SK-N-SH (cell line): ENCODE measurements at regions not wholly inside any gene's neighbourhood (a gene's known extent, or its start where the extent isn't known, plus 50 kb on each side); places are given as distances from the start of the nearest gene placed in this dataset.

Source experiments
- EZH2phosphoT487 ChIP-seq: fragments of 200-600 bp; sonication (generic); IDR thresholded peaks from 2 replicates; pipeline ENCODE4 v1.6.1; 2017; ENCODE audit warnings: low read depth, mixed run types, mild to moderate bottlenecking, antibody characterized with exemption, moderate library complexity, borderline replicate concordance
- FOXM1 ChIP-seq: IDR thresholded peaks from 2 replicates; pipeline ENCODE4 v1.4.0; 2012; ENCODE audit warnings: low read depth, mild to moderate bottlenecking
- GATA2 ChIP-seq: sonication (generic); formaldehyde crosslinking; IDR thresholded peaks from 2 replicates; pipeline ENCODE4 v1.5.0; 2020; ENCODE audit warnings: mild to moderate bottlenecking, missing genetic modification reagents
- NRF1 ChIP-seq: IDR thresholded peaks from 2 replicates; pipeline ENCODE4 v1.6.1; 2012; ENCODE audit warnings: low read depth, mild to moderate bottlenecking, low read length
- POLR2AphosphoS5 ChIP-seq: IDR thresholded peaks from 2 replicates; pipeline ENCODE4 v1.6.1; 2012; ENCODE audit warnings: low read depth, low read length
- RAD21 ChIP-seq: IDR thresholded peaks from 2 replicates; pipeline ENCODE4 v1.6.1; 2012; ENCODE audit warnings: mild to moderate bottlenecking, low read length
- RCOR1 ChIP-seq: fragments of 150-350 bp; IDR thresholded peaks from 2 replicates; pipeline ENCODE4 v1.6.1; 2017; ENCODE audit warnings: antibody characterized with exemption, low read length
- TAF1 ChIP-seq: IDR thresholded peaks from 2 replicates; pipeline ENCODE4 v1.6.1; 2012; ENCODE audit warnings: low read depth, mild to moderate bottlenecking, low read length, moderate library complexity, borderline replicate concordance
- TF ChIP-seq, protein P1 (sequence below): IDR thresholded peaks from 2 replicates; pipeline ENCODE4 v1.6.1; 2012; ENCODE audit warnings: mild to moderate bottlenecking, low read depth, low read length, moderate library complexity
- TF ChIP-seq, protein P2 (sequence below): fragments of 200-600 bp; sonication (generic); IDR thresholded peaks from 2 replicates; pipeline ENCODE4 v1.6.1; 2017; ENCODE audit warnings: antibody characterized with exemption, mild to moderate bottlenecking, moderate library complexity
- TF ChIP-seq, protein P3 (sequence below): IDR thresholded peaks from 2 replicates; pipeline ENCODE4 v1.4.0; 2012; ENCODE audit warnings: low read depth
- TF ChIP-seq, protein P4 (sequence below): IDR thresholded peaks from 2 replicates; pipeline ENCODE4 v1.4.0; 2012; ENCODE audit warnings: low read depth, borderline replicate concordance

DNA sequence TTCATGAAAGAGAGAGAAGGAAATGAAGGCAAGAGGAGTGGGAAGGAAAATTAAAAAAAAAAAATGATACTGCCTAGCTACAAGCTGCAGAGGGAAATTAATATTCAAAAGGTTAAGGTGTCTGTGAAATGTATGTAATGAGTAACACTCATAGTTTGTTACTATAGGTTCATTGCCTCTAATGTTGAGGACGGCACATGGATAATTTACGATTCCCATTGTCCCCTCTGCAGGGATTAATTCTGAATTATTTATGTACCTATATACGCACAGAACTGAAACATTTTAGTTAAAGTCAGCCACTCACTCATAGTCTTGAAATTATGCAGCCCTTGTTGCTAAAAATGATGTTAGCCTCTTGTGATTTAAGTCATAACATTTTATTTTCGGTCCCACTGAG lies 869.1 kb downstream of the NR2F1-AS1 start:
- TF ChIP-seq NRF1 (no peak), FOXM1 (no peak), RAD21 (no peak), POLR2AphosphoS5 (no peak), EZH2phosphoT487 (no peak), GATA2 (no peak), TAF1 (no peak), RCOR1 (no peak)
- TF ChIP-seq, protein P1, sequence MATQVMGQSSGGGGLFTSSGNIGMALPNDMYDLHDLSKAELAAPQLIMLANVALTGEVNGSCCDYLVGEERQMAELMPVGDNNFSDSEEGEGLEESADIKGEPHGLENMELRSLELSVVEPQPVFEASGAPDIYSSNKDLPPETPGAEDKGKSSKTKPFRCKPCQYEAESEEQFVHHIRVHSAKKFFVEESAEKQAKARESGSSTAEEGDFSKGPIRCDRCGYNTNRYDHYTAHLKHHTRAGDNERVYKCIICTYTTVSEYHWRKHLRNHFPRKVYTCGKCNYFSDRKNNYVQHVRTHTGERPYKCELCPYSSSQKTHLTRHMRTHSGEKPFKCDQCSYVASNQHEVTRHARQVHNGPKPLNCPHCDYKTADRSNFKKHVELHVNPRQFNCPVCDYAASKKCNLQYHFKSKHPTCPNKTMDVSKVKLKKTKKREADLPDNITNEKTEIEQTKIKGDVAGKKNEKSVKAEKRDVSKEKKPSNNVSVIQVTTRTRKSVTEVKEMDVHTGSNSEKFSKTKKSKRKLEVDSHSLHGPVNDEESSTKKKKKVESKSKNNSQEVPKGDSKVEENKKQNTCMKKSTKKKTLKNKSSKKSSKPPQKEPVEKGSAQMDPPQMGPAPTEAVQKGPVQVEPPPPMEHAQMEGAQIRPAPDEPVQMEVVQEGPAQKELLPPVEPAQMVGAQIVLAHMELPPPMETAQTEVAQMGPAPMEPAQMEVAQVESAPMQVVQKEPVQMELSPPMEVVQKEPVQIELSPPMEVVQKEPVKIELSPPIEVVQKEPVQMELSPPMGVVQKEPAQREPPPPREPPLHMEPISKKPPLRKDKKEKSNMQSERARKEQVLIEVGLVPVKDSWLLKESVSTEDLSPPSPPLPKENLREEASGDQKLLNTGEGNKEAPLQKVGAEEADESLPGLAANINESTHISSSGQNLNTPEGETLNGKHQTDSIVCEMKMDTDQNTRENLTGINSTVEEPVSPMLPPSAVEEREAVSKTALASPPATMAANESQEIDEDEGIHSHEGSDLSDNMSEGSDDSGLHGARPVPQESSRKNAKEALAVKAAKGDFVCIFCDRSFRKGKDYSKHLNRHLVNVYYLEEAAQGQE = no peak
- TF ChIP-seq, protein P2, sequence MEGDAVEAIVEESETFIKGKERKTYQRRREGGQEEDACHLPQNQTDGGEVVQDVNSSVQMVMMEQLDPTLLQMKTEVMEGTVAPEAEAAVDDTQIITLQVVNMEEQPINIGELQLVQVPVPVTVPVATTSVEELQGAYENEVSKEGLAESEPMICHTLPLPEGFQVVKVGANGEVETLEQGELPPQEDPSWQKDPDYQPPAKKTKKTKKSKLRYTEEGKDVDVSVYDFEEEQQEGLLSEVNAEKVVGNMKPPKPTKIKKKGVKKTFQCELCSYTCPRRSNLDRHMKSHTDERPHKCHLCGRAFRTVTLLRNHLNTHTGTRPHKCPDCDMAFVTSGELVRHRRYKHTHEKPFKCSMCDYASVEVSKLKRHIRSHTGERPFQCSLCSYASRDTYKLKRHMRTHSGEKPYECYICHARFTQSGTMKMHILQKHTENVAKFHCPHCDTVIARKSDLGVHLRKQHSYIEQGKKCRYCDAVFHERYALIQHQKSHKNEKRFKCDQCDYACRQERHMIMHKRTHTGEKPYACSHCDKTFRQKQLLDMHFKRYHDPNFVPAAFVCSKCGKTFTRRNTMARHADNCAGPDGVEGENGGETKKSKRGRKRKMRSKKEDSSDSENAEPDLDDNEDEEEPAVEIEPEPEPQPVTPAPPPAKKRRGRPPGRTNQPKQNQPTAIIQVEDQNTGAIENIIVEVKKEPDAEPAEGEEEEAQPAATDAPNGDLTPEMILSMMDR = no peak
- TF ChIP-seq, protein P3, sequence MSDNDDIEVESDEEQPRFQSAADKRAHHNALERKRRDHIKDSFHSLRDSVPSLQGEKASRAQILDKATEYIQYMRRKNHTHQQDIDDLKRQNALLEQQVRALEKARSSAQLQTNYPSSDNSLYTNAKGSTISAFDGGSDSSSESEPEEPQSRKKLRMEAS = no peak
- TF ChIP-seq, protein P4, sequence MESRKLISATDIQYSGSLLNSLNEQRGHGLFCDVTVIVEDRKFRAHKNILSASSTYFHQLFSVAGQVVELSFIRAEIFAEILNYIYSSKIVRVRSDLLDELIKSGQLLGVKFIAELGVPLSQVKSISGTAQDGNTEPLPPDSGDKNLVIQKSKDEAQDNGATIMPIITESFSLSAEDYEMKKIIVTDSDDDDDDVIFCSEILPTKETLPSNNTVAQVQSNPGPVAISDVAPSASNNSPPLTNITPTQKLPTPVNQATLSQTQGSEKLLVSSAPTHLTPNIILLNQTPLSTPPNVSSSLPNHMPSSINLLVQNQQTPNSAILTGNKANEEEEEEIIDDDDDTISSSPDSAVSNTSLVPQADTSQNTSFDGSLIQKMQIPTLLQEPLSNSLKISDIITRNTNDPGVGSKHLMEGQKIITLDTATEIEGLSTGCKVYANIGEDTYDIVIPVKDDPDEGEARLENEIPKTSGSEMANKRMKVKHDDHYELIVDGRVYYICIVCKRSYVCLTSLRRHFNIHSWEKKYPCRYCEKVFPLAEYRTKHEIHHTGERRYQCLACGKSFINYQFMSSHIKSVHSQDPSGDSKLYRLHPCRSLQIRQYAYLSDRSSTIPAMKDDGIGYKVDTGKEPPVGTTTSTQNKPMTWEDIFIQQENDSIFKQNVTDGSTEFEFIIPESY = no peak
